HEK293 (cell line): ENCODE measurements at regions not wholly inside any gene's neighbourhood (a gene's known extent, or its start where the extent isn't known, plus 50 kb on each side); places are given as distances from the start of the nearest gene placed in this dataset.

Source experiments
- CTCF ChIA-PET: fragments of 350-600 bp; formaldehyde crosslinking; extraction: SDS; loops from one replicate; lab custom pipeline; 2021; ENCODE audit warnings: antibody characterized with exemption; lab: Yijun Ruan, JAX
- POLR2A ChIA-PET: fragments of 300-600 bp; formaldehyde crosslinking; extraction: SDS; loops from one replicate; lab custom pipeline; 2020; ENCODE audit warnings: antibody characterized with exemption, inconsistent platforms; lab: Yijun Ruan, JAX
- H3K27ac ChIP-seq: fragments of 200-500 bp; sonication (Bioruptor generic); 2 replicates; pipeline ENCODE4 v1.5.1; 2014; ENCODE audit warnings: low read depth, low read length, control low read depth, inconsistent platforms; ENCODE audit errors: extremely low read depth
- H3K36me3 ChIP-seq, 2 experiments: fragments of 200-500 bp in 1 of 2; sonication (Bioruptor generic) in 1 of 2; 1 replicate in 1 of 2; 2 replicates in 1 of 2; pipeline ENCODE4 v1.5.1; 2014 to 2017; ENCODE audit warnings: inconsistent platforms in 2 of 2, low read length in 2 of 2; ENCODE audit not compliant: control insufficient read depth in 2 of 2, insufficient read depth in 1 of 2
- H3K4me1 ChIP-seq: fragments of 200-500 bp; sonication (Bioruptor generic); 2 replicates; pipeline ENCODE4 v1.5.1; 2014; ENCODE audit warnings: mild to moderate bottlenecking, low read length, inconsistent platforms; ENCODE audit not compliant: control insufficient read depth, insufficient read depth
- H3K4me3 ChIP-seq: 2 replicates; pipeline ENCODE4 v1.5.1; 2011; ENCODE audit warnings: low read depth, mild to moderate bottlenecking, control low read depth, low read length, moderate library complexity
- H3K9me3 ChIP-seq: fragments of 200-500 bp; sonication (Bioruptor generic); 2 replicates; pipeline ENCODE4 v1.5.1; 2014; ENCODE audit warnings: low read depth, low read length, inconsistent platforms; ENCODE audit not compliant: control insufficient read depth, insufficient read depth
- GLI4 ChIP-seq: fragments of 450-650 bp; formaldehyde crosslinking; IDR thresholded peaks from 2 replicates; pipeline ENCODE4 v1.5.1; 2016; ENCODE audit warnings: missing biosample characterization, missing genetic modification characterization
- SP3 ChIP-seq: fragments of 450-650 bp; formaldehyde crosslinking; IDR thresholded peaks from 2 replicates; pipeline ENCODE4 v1.5.1; 2016; ENCODE audit warnings: missing biosample characterization, missing genetic modification characterization
- SP7 ChIP-seq: fragments of 450-650 bp; formaldehyde crosslinking; IDR thresholded peaks from 2 replicates; pipeline ENCODE4 v1.5.1; 2016; ENCODE audit warnings: missing biosample characterization, missing genetic modification characterization
- TCF7L2 ChIP-seq: IDR thresholded peaks from 2 replicates; pipeline ENCODE4 v1.6.1; 2011; ENCODE audit warnings: low read depth, mild to moderate bottlenecking, inconsistent platforms, low read length, moderate library complexity, borderline replicate concordance
- ZFHX2 ChIP-seq: fragments of 450-650 bp; formaldehyde crosslinking; conservative IDR thresholded peaks from 2 replicates; pipeline ENCODE4 v1.5.1; 2016; ENCODE audit warnings: missing biosample characterization, missing genetic modification characterization
- ZNF114 ChIP-seq: fragments of 450-650 bp; formaldehyde crosslinking; IDR thresholded peaks from 2 replicates; pipeline ENCODE4 v1.5.0; 2017; ENCODE audit warnings: missing biosample characterization, missing genetic modification characterization
- ZNF146 ChIP-seq: fragments of 450-650 bp; formaldehyde crosslinking; IDR thresholded peaks from 2 replicates; pipeline ENCODE4 v1.5.1; 2016; ENCODE audit warnings: missing biosample characterization, missing genetic modification characterization
- ZNF16 ChIP-seq: fragments of 450-650 bp; formaldehyde crosslinking; IDR thresholded peaks from 2 replicates; pipeline ENCODE4 v1.5.1; 2016; ENCODE audit warnings: low read depth, missing biosample characterization, missing genetic modification characterization
- ZNF169 ChIP-seq: fragments of 450-650 bp; formaldehyde crosslinking; IDR thresholded peaks from 2 replicates; pipeline ENCODE4 v1.5.1; 2016; ENCODE audit warnings: missing biosample characterization, missing genetic modification characterization
- ZNF175 ChIP-seq: fragments of 450-650 bp; formaldehyde crosslinking; IDR thresholded peaks from 2 replicates; pipeline ENCODE4 v1.5.1; 2016; ENCODE audit warnings: missing biosample characterization, missing genetic modification characterization
- ZNF248 ChIP-seq: fragments of 450-650 bp; formaldehyde crosslinking; IDR thresholded peaks from 2 replicates; pipeline ENCODE4 v1.5.1; 2017; ENCODE audit warnings: missing biosample characterization, missing genetic modification characterization
- ZNF292 ChIP-seq: fragments of 450-650 bp; formaldehyde crosslinking; IDR thresholded peaks from 2 replicates; pipeline ENCODE4 v1.5.1; 2016; ENCODE audit warnings: low read depth, missing biosample characterization, missing genetic modification characterization, borderline replicate concordance
- ZNF48 ChIP-seq: fragments of 450-650 bp; formaldehyde crosslinking; IDR thresholded peaks from 2 replicates; pipeline ENCODE4 v1.5.1; 2016; ENCODE audit warnings: missing biosample characterization, missing genetic modification characterization
- ZNF514 ChIP-seq: fragments of 450-650 bp; formaldehyde crosslinking; IDR thresholded peaks from 2 replicates; pipeline ENCODE4 v1.5.1; 2016; ENCODE audit warnings: missing biosample characterization, missing genetic modification characterization
- ZNF549 ChIP-seq: fragments of 450-650 bp; IDR thresholded peaks from 2 replicates; pipeline ENCODE4 v1.5.1; 2018; ENCODE audit warnings: missing biosample characterization, missing genetic modification characterization, mild to moderate bottlenecking, inconsistent platforms, moderate library complexity
- ZNF596 ChIP-seq: fragments of 450-650 bp; IDR thresholded peaks from 2 replicates; pipeline ENCODE4 v1.5.0; 2018; ENCODE audit warnings: missing biosample characterization, mild to moderate bottlenecking, missing genetic modification characterization, moderate library complexity
- ZNF76 ChIP-seq: fragments of 450-650 bp; formaldehyde crosslinking; IDR thresholded peaks from 2 replicates; pipeline ENCODE4; 2016; ENCODE audit warnings: low read depth, missing biosample characterization, missing genetic modification characterization, borderline replicate concordance
- ZNF768 ChIP-seq: fragments of 450-650 bp; formaldehyde crosslinking; IDR thresholded peaks from 2 replicates; pipeline ENCODE4 v1.5.1; 2018; ENCODE audit warnings: missing biosample characterization, mild to moderate bottlenecking, missing genetic modification characterization
- ZSCAN30 ChIP-seq: fragments of 450-650 bp; IDR thresholded peaks from 2 replicates; pipeline ENCODE4 v1.5.1; 2018; ENCODE audit warnings: missing biosample characterization, mild to moderate bottlenecking, missing genetic modification characterization, moderate library complexity
- TF ChIP-seq, protein P1 (sequence below): fragments of 450-650 bp; formaldehyde crosslinking; IDR thresholded peaks from 2 replicates; pipeline ENCODE4 v1.5.1; 2016; ENCODE audit warnings: missing biosample characterization, missing genetic modification characterization
- TF ChIP-seq, protein P2 (sequence below): fragments of 450-650 bp; formaldehyde crosslinking; IDR thresholded peaks from 2 replicates; pipeline ENCODE4 v1.5.1; 2017; ENCODE audit warnings: missing biosample characterization, missing genetic modification characterization

DNA sequence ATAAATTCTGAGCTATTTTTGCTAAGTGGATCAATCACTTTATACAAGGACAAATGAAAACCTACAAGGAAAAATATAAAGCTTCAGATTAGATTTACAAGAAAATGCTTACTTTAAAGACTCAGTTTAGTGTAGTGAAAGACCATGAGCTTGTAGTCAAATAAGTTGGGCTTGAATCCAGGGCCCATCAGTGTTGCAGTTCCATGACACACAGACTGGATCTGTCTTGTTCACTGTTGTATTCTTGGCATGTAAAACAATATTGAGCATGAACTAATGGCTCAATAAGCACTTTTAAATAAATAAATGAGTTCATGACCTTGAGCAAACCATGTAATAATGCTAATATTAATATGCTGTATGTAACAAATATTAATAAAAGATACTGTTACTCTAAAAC is 164.6 kb upstream of the KCND2 start:
- Histone ChIP-seq H3K36me3 (no peaks in the 10 kb centered on the region), H3K27ac (no peak overlapping the region), H3K4me1 (no peaks in the 10 kb centered on the region), H3K9me3 (no peaks in the 10 kb centered on the region), H3K4me3 (no peak overlapping the region)
- TF ChIP-seq ZNF768 (tag by site-specific recombination) (no peak), ZNF76 (tag by site-specific recombination) (no peak), ZNF514 (tag by site-specific recombination) (no peak), TCF7L2 (no peak), ZNF596 (no peak), ZFHX2 (tag by site-specific recombination) (no peak), ZNF16 (no peak), ZNF114 (tag by site-specific recombination) (no peak), ZNF175 (no peak), ZSCAN30 (tag by site-specific recombination) (no peak), ZNF146 (tag by site-specific recombination) (no peak)
- CTCF ChIA-PET: no interaction called here
- POLR2A ChIA-PET: no interaction called here

DNA sequence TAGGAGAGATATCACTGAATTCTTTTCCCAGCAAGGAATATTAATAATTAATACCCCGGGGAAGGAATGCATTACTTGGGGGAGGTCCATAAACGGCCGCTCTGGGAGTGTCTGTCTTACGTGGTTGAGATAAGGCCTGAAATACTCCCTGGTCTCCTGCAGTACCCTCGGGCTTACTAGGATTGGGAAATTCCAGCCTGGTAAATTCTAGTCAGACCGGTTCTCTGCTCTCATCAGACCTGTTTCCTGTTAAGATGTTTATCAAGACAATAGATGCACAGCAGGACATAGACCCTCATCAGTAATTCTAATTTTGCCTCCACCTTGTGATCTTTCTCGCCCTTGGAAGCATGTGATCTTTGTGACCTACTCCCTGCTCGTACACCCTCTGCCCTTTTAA is 162.8 kb upstream of the KCND2 start:
- Histone ChIP-seq H3K4me1 (no peaks in the 10 kb centered on the region), H3K4me3 (no peak overlapping the region), H3K9me3 (no peaks in the 10 kb centered on the region), H3K36me3 (no peaks in the 10 kb centered on the region), H3K27ac (no peak overlapping the region)
- TF ChIP-seq ZNF169 (tag by site-specific recombination) (no peak), ZNF48 (tag by site-specific recombination) (no peak), ZNF549 (tag by site-specific recombination) (no peak), SP3 (tag by site-specific recombination) (no peak), ZNF292 (no peak)
- POLR2A ChIA-PET: no interaction called here
- CTCF ChIA-PET: no interaction called here

DNA sequence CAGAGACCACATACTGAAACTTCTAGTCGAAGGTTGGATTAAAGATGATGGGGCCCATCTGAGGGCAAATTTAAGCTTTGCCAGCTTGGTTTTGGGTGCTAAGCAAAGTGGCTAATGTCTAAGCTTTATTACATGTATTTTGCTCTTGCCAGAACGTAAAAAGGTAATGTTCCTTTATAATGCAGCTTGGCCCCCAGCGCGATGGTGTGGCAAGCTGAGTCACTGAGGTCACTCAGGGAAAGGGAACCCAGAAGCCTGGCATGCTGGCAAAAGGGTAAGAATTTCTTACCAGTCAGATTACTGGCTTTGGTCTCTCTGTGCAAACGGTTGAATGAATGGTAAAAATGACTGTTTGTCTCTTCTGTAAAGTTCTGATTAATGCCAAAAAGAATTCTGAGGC is 158.3 kb upstream of the KCND2 start:
- CTCF ChIA-PET: interaction anchor here (0.5 kb wide), 1 partner anchor 237 kb away, joined by 3 read pairs; no protein-coding TSS in a partner anchor
- POLR2A ChIA-PET: no interaction called here
- Histone ChIP-seq H3K36me3 (no peaks in the 10 kb centered on the region), H3K4me1 (no peaks in the 10 kb centered on the region), H3K27ac (no peak overlapping the region), H3K4me3 (no peak overlapping the region), H3K9me3 (no peaks in the 10 kb centered on the region)
- no peak for TF ChIP-seq SP7 (tag by site-specific recombination)
- TF ChIP-seq, protein P1, sequence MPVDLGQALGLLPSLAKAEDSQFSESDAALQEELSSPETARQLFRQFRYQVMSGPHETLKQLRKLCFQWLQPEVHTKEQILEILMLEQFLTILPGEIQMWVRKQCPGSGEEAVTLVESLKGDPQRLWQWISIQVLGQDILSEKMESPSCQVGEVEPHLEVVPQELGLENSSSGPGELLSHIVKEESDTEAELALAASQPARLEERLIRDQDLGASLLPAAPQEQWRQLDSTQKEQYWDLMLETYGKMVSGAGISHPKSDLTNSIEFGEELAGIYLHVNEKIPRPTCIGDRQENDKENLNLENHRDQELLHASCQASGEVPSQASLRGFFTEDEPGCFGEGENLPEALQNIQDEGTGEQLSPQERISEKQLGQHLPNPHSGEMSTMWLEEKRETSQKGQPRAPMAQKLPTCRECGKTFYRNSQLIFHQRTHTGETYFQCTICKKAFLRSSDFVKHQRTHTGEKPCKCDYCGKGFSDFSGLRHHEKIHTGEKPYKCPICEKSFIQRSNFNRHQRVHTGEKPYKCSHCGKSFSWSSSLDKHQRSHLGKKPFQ (tag by site-specific recombination): no peak
- TF ChIP-seq, protein P2, sequence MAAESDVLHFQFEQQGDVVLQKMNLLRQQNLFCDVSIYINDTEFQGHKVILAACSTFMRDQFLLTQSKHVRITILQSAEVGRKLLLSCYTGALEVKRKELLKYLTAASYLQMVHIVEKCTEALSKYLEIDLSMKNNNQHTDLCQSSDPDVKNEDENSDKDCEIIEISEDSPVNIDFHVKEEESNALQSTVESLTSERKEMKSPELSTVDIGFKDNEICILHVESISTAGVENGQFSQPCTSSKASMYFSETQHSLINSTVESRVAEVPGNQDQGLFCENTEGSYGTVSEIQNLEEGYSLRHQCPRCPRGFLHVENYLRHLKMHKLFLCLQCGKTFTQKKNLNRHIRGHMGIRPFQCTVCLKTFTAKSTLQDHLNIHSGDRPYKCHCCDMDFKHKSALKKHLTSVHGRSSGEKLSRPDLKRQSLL (tag by site-specific recombination): no peak
- no peak for TF ChIP-seq ZNF248
- TF ChIP-seq GLI4 (tag by site-specific recombination): no peak
